GM18505 (cell line): ENCODE measurements at regions not wholly inside any gene's neighbourhood (a gene's known extent, or its start where the extent isn't known, plus 50 kb on each side); places are given as distances from the start of the nearest gene placed in this dataset.

ENCODE experiments used
- ATAC-seq: cut with Tn5 transposase; IDR thresholded peaks from one replicate; pipeline ENCODE4 v1.9.1; 2021; ENCODE audit not compliant: unreplicated experiment
- POLR2A ChIP-seq: IDR thresholded peaks from 4 replicates; pipeline ENCODE4 v1.6.1; 2011; ENCODE audit warnings: borderline replicate concordance; ENCODE audit not compliant: insufficient read depth, insufficient read length; ENCODE audit errors: extremely low read depth

GRCh38 chr2:121038431-121038830 is 246.6 kb downstream of the TFCP2L1 start:
- no peak for ATAC-seq
- TF ChIP-seq POLR2A = no peak

GRCh38 chr2:121038891-121039616 is 245.9 kb downstream of the TFCP2L1 start:
- no peak for ATAC-seq
- no peak for TF ChIP-seq POLR2A

GRCh38 chr2:121039679-121040078 is 245.3 kb downstream of the TFCP2L1 start:
- no peak for ATAC-seq
- TF ChIP-seq POLR2A = no peak

DNA sequence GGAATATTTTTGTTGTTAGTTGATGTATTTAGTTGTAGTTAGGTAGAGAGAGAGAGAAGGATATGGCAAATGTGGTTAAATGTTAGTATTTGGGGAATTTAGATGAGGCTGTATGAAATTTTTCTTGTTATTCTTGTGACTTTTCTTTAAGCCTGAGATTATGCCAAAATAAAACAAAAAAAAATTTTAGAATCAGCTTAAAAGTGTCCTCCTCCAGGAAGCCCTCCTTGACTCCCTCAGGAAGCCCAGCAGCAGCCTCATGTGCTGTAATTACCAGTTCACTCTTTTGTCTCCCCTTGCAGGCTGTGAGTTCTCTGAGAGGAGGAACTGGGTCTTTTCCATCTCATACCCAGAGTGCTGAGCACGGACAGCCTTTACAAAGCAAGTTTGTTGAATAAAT is 243.5 kb downstream of the TFCP2L1 start:
- no peak for TF ChIP-seq POLR2A
- ATAC-seq = no peak

DNA sequence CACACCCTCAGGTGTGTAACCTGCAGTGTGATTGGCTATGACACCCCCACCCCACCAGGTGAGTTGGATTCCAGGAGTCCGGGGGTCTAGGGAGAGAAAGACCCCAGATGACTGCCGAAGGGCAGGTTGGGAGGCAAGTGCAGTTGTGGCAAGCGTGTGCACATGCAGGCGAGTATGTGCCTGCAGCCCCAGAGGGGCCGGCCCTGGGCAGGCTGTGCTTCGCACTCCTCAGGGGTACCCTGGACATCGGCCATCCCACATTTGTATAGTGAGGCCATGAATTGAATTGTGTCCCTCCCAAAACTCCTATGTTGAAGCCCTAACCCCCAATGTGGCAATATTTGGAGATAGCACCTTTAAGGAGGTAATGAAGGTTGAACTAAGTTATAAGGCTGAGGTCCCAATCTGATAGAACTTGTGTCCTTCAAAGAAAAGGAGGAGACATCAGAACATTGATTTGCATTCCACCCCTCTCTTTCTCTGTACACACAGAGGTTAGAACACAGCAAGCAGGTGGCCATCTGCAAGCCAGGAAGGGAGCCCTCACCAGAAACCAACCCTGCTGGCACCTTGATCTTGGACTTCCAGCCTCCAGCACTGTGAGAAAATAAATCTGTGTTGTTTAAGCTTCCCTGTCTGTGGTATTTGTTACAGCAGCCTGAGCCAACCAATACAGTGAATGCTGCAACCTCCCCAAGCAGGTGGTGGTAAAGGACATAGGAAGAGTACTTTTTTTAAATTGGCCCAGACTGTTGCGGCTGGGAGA is 241.8 kb downstream of the TFCP2L1 start:
- ATAC-seq = no peak
- TF ChIP-seq POLR2A = no peak

DNA sequence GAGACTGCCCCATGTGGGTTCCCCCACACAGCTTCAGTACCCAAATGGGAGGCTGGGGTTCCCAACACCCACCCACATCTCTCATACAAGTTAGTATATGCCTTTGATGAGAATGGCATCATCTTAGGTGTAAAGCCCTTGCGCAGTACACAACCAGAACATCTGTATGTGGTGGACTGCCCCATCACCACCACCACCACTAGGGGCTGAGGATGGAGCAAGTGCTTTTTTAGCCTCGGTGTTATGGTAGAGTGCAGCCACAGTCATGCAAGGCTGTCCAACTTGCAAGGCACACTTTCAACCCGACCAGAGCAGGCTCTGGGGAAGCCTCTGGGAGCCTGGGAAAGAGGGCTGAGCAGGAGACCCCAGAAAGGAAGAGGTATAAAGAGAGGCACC is 241.2 kb downstream of the TFCP2L1 start:
- no peak for TF ChIP-seq POLR2A
- no peak for ATAC-seq

- no peak for TF ChIP-seq POLR2A
- ATAC-seq = no peak
Observed at GRCh38 chr2:121044412-121044811, 240.6 kb downstream of the TFCP2L1 start.

- TF ChIP-seq POLR2A = no peak
- ATAC-seq = no peak
Observed at GRCh38 chr2:121045245-121045644, 239.8 kb downstream of the TFCP2L1 start.

DNA sequence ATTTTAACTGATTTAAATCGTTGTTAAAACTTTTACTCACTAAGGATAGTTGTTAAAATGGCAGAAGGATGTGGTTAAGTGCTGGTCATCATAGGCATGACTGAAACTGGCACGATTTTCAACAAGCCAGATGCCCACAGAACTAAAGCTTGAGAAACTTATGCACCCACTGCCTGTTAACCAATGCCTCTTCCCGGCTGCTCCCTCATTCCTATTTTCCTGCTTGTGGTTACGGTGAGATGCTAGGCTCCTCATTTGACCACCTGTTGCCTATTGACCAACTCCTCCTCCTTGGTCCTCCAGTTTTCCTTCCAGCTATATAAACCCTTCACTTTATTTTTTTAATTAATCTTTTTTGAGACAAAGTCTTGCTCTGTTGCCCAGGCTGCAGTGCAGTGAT is 238.7 kb downstream of the TFCP2L1 start:
- no peak for TF ChIP-seq POLR2A
- no peak for ATAC-seq

DNA sequence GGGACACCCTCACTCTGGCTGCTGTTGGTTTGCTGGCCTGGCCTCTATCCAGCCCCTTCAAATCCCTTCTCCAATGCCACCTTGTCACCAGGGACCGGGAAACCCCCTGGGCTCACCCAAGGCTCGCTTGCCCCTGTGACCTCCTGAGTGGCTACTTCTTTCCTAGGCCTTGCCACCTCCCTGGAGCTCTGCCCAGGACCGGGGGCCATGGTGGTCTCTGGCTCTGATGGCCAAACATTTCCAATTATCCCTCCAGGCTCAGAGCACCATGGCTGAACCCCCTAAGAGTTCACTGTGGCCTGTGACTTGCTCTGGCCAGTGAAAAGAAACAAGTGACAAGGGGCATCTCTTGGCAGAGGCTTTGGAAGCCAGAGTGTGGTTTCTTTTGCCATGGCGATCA is 237.6 kb downstream of the TFCP2L1 start:
- ATAC-seq = no peak
- no peak for TF ChIP-seq POLR2A

GRCh38 chr2:121049131-121049530 is 235.9 kb downstream of the TFCP2L1 start:
- no peak for ATAC-seq
- no peak for TF ChIP-seq POLR2A

- ATAC-seq = no peak
- TF ChIP-seq POLR2A = no peak
Observed at GRCh38 chr2:121049950-121050585, 234.9 kb downstream of the TFCP2L1 start.

GRCh38 chr2:121051311-121051710 is 233.7 kb downstream of the TFCP2L1 start:
- TF ChIP-seq POLR2A = no peak
- ATAC-seq = no peak

DNA sequence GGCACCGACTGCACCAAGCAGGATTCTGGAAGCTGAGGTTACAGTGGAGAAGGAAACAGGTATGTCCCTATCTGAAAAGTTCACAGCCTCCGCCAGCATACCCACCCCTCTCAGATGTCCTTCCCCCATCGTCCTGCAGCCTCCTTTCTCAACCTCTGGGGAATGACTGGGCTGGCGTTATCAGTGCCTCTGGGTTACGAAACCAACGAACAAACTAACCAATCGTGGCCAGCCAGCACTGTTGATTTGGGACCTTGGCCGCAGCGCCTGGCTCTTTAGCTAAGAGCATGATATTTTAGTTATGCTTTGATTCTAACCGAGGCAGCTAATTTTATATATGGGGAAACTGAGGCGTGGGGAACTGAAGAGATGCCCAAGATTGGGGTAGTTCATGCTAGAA is 233.0 kb downstream of the TFCP2L1 start:
- no peak for TF ChIP-seq POLR2A
- no peak for ATAC-seq

DNA sequence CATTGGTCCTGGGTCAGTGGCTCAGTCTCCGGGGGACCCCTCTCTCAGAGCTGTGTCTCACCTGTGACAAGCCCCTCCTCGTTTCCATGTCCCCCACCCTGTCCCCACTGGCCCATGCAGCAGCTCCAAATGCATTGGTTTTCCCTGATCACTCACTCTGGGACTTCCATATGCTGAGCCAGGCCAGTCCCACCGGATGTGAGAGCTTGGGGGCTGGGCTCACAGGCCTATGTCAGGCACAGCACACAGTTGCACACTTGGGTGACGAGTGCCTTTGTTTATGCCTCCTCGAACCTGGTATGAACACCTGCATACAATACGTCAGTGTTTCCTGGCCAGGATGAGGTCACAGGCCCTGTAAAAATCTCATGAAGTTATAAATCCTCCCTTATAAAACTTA is 232.5 kb downstream of the TFCP2L1 start:
- no peak for TF ChIP-seq POLR2A
- ATAC-seq = no peak

- no peak for ATAC-seq
- no peak for TF ChIP-seq POLR2A
Observed at GRCh38 chr2:121055088-121055487, 229.9 kb downstream of the TFCP2L1 start.
